UCSD-AML1 (cell line): ENCODE measurements at regions not wholly inside any gene's neighbourhood (a gene's known extent, or its start where the extent isn't known, plus 50 kb on each side); places are given as distances from the start of the nearest gene placed in this dataset.

Source experiments
- DNase-seq: peaks from one replicate; lab custom pipeline; 2025; ENCODE audit not compliant: unreplicated experiment; lab: John Stamatoyannopoulos, UW

- DNase-seq = no peak
Observed at GRCh38 chr2:78423631-78424030, 601.9 kb upstream of the REG3G start.

GRCh38 chr2:78427170-78427569, 598.3 kb upstream of the REG3G start:
- no peak for DNase-seq

GRCh38 chr2:78431241-78431640, 594.3 kb upstream of the REG3G start:
- no peak for DNase-seq

- DNase-seq = no peak
Observed at GRCh38 chr2:78439122-78439521, 586.4 kb upstream of the REG3G start.

- DNase-seq = no peak
Observed at GRCh38 chr2:78455586-78455985, 569.9 kb upstream of the REG3G start.

GRCh38 chr2:78457269-78457668, 568.2 kb upstream of the REG3G start:
- no peak for DNase-seq

- no peak for DNase-seq
Observed at GRCh38 chr2:78465707-78466106, 559.8 kb upstream of the REG3G start.

- DNase-seq = no peak
Observed at GRCh38 chr2:78476619-78477229, 548.8 kb upstream of the REG3G start.

- no peak for DNase-seq
Observed at GRCh38 chr2:78486565-78486964, 538.9 kb upstream of the REG3G start.

GRCh38 chr2:78498125-78498524, 527.4 kb upstream of the REG3G start:
- DNase-seq = no peak

GRCh38 chr2:78506301-78506700, 519.2 kb upstream of the REG3G start:
- no peak for DNase-seq

- no peak for DNase-seq
Observed at GRCh38 chr2:78521938-78522337, 503.6 kb upstream of the REG3G start.

- no peak for DNase-seq
Observed at GRCh38 chr2:78532762-78533379, 492.6 kb upstream of the REG3G start.

- DNase-seq = no peak
Observed at GRCh38 chr2:78535395-78535794, 490.1 kb upstream of the REG3G start.

GRCh38 chr2:78538322-78538721, 487.2 kb upstream of the REG3G start:
- no peak for DNase-seq

- no peak for DNase-seq
Observed at GRCh38 chr2:78540255-78540654, 485.2 kb upstream of the REG3G start.

- no peak for DNase-seq
Observed at GRCh38 chr2:78541088-78541450, 484.4 kb upstream of the REG3G start.

- no peak for DNase-seq
Observed at GRCh38 chr2:78541451-78542267, 483.8 kb upstream of the REG3G start.

GRCh38 chr2:78546843-78547242, 478.7 kb upstream of the REG3G start:
- no peak for DNase-seq

- DNase-seq = no peak
Observed at GRCh38 chr2:78549766-78550165, 475.7 kb upstream of the REG3G start.

- no peak for DNase-seq
Observed at GRCh38 chr2:78553866-78554647, 471.4 kb upstream of the REG3G start.

GRCh38 chr2:78561876-78562275, 463.6 kb upstream of the REG3G start:
- DNase-seq = no peak
